Right atrium auricular region (tissue), 2 donors: ENCODE measurements at regions not wholly inside any gene's neighbourhood (a gene's known extent, or its start where the extent isn't known, plus 50 kb on each side); places are given as distances from the start of the nearest gene placed in this dataset.

Experiments used
- DNase-seq: peaks from one replicate; pipeline ENCODE4 v3.0.0-alpha.2; 2019; ENCODE audit warnings: low spot score
- H3K27ac ChIP-seq, 2 donors: fragments of 200-600 bp; sonication (generic); 1 replicate in 1 of 2; 2 replicates in 1 of 2; pipeline ENCODE4 v1.5.1; 2016 to 2019
- H3K27me3 ChIP-seq, 2 donors: fragments of 200-600 bp; sonication (generic); one replicate each; pipeline versions ENCODE4 v1.5.1 to v1.6.0; 2017 to 2019
- H3K36me3 ChIP-seq: fragments of 200-600 bp; sonication (generic); one replicate; pipeline ENCODE4 v1.5.1; 2016
- H3K4me1 ChIP-seq, 2 donors: fragments of 200-600 bp; sonication (generic); one replicate each; pipeline versions ENCODE4 v1.5.1 to v1.6.0; 2017 to 2019
- H3K4me3 ChIP-seq, 2 donors: fragments of 200-600 bp; sonication (generic); 1 replicate in 1 of 2; 2 replicates in 1 of 2; pipeline ENCODE4 v1.5.1; 2017 to 2019; ENCODE audit warnings: mild to moderate bottlenecking in 1 of 2, moderate library complexity in 1 of 2
- H3K9me3 ChIP-seq, 2 donors: fragments of 200-600 bp; sonication (generic); one replicate each; pipeline ENCODE4 v1.5.1; 2019
- CTCF ChIP-seq, 2 donors: fragments of 200-600 bp; sonication (generic); IDR thresholded peaks; one replicate each; pipeline ENCODE4 v1.5.1; 2019; ENCODE audit warnings: antibody characterized with exemption in 2 of 2

GRCh38 chr4:159649237-159649636 lies 546.4 kb downstream of the RAPGEF2 start:
- Histone ChIP-seq H3K27me3 (no peaks in the 10 kb centered on the region), H3K36me3 (no peaks in the 10 kb centered on the region), H3K9me3 (peaks cover 0 to 20% of the 10 kb centered on the region in 2 donors), H3K4me3 (no peak overlapping the region), H3K27ac (no peak overlapping the region), H3K4me1 (no peaks in the 10 kb centered on the region)
- no peak for TF ChIP-seq CTCF (IDR thresholded peaks at IDR 0.05)
- DNase-seq, result no peak

GRCh38 chr4:159652871-159653270 lies 550.0 kb downstream of the RAPGEF2 start:
- peaks cover 0 to 20% of the 10 kb centered on the region in 2 donors for H3K9me3 ChIP-seq
- TF ChIP-seq CTCF (IDR thresholded peaks at IDR 0.05), result no peak

GRCh38 chr4:159655547-159655946 lies 552.7 kb downstream of the RAPGEF2 start:
- no peak for TF ChIP-seq CTCF (IDR thresholded peaks at IDR 0.05)
- Histone ChIP-seq H3K9me3 (peaks cover 0 to 7% of the 10 kb centered on the region in 2 donors), H3K36me3 (no peaks in the 10 kb centered on the region), H3K27ac (no peak overlapping the region), H3K27me3 (no peaks in the 10 kb centered on the region), H3K4me1 (no peaks in the 10 kb centered on the region), H3K4me3 (no peak overlapping the region)
- no peak for DNase-seq

More at GRCh38 chr4:159652871-159653270, 550.0 kb downstream of the RAPGEF2 start:
- Histone ChIP-seq H3K27ac (no peak overlapping the region), H3K4me1 (no peaks in the 10 kb centered on the region), H3K36me3 (no peaks in the 10 kb centered on the region), H3K27me3 (no peaks in the 10 kb centered on the region), H3K4me3 (no peak overlapping the region)
- DNase-seq, result no peak

GRCh38 chr4:159669094-159669493 lies 566.2 kb downstream of the RAPGEF2 start:
- Histone ChIP-seq H3K36me3 (no peaks in the 10 kb centered on the region), H3K4me1 (no peaks in the 10 kb centered on the region), H3K27ac (no peak overlapping the region), H3K4me3 (no peak overlapping the region), H3K9me3 (no peaks in the 10 kb centered on the region), H3K27me3 (no peaks in the 10 kb centered on the region)
- no peak for DNase-seq
- TF ChIP-seq CTCF (IDR thresholded peaks at IDR 0.05), result no peak

- TF ChIP-seq CTCF (IDR thresholded peaks at IDR 0.05), result no peak
- Histone ChIP-seq H3K9me3 (no peaks in the 10 kb centered on the region), H3K27ac (no peak overlapping the region), H3K36me3 (no peaks in the 10 kb centered on the region), H3K4me3 (no peak overlapping the region), H3K4me1 (no peaks in the 10 kb centered on the region), H3K27me3 (no peaks in the 10 kb centered on the region)
- no peak for DNase-seq
Measured at GRCh38 chr4:159673221-159673620, 570.3 kb downstream of the RAPGEF2 start.

GRCh38 chr4:159674241-159674640 lies 571.4 kb downstream of the RAPGEF2 start:
- Histone ChIP-seq H3K4me3 (no peak overlapping the region), H3K27ac (no peak overlapping the region), H3K9me3 (no peaks in the 10 kb centered on the region), H3K27me3 (no peaks in the 10 kb centered on the region), H3K36me3 (no peaks in the 10 kb centered on the region), H3K4me1 (no peaks in the 10 kb centered on the region)
- no peak for TF ChIP-seq CTCF (IDR thresholded peaks at IDR 0.05)
- DNase-seq, result no peak
